HG03354 (cell line): ENCODE measurements at regions not wholly inside any gene's neighbourhood (a gene's known extent, or its start where the extent isn't known, plus 50 kb on each side); places are given as distances from the start of the nearest gene placed in this dataset.
A peak's percentile ranks its signal among the peaks of the same experiment; 100 is the strongest.
"Not testable (repeated sequence)": the region's sequence is repeated elsewhere in the genome, so short reads cannot be mapped to it uniquely, and the experiment has no call there.

Source experiments
- ATAC-seq: cut with Tn5 transposase; IDR thresholded peaks from one replicate; pipeline ENCODE4 v1.9.1; 2021; ENCODE audit warnings: mild to moderate bottlenecking; ENCODE audit not compliant: unreplicated experiment, poor library complexity, severe bottlenecking

- no peak for ATAC-seq
Observed at GRCh38 chr14:48568252-48568651, 892.8 kb upstream of the MDGA2 start.

GRCh38 chr14:48563489-48563888 is 888.1 kb upstream of the MDGA2 start:
- ATAC-seq: no peak

GRCh38 chr14:48561438-48561837 is 886.0 kb upstream of the MDGA2 start:
- ATAC-seq: not testable (repeated sequence)

GRCh38 chr14:48560421-48560820 is 885.0 kb upstream of the MDGA2 start:
- ATAC-seq: no peak

GRCh38 chr14:48553443-48553842 is 878.0 kb upstream of the MDGA2 start:
- ATAC-seq: no peak

- peak; percentile 61 for ATAC-seq
Observed at GRCh38 chr14:48546996-48547395, 871.6 kb upstream of the MDGA2 start.

- no peak for ATAC-seq
Observed at GRCh38 chr14:48537600-48537999, 862.2 kb upstream of the MDGA2 start.

GRCh38 chr14:48536318-48536717 is 860.9 kb upstream of the MDGA2 start:
- no peak for ATAC-seq

- no peak for ATAC-seq
Observed at GRCh38 chr14:48527832-48528231, 852.4 kb upstream of the MDGA2 start.

- no peak for ATAC-seq
Observed at GRCh38 chr14:48526307-48526706, 850.9 kb upstream of the MDGA2 start.

- ATAC-seq: no peak
Observed at GRCh38 chr14:48504921-48505320, 829.5 kb upstream of the MDGA2 start.

- ATAC-seq: no peak
Observed at GRCh38 chr14:48490756-48491155, 815.4 kb upstream of the MDGA2 start.

GRCh38 chr14:48473944-48474343 is 798.5 kb upstream of the MDGA2 start:
- no peak for ATAC-seq

- no peak for ATAC-seq
Observed at GRCh38 chr14:48456051-48456450, 780.6 kb upstream of the MDGA2 start.

- ATAC-seq: no peak
Observed at GRCh38 chr14:48454887-48455286, 779.5 kb upstream of the MDGA2 start.

- no peak for ATAC-seq
Observed at GRCh38 chr14:48452437-48452995, 777.1 kb upstream of the MDGA2 start.

- no peak for ATAC-seq
Observed at GRCh38 chr14:48435221-48435620, 759.8 kb upstream of the MDGA2 start.

- ATAC-seq: no peak
Observed at GRCh38 chr14:48430805-48431204, 755.4 kb upstream of the MDGA2 start.

- no peak for ATAC-seq
Observed at GRCh38 chr14:48429512-48429911, 754.1 kb upstream of the MDGA2 start.

GRCh38 chr14:48417715-48418500 is 742.5 kb upstream of the MDGA2 start:
- no peak for ATAC-seq

- ATAC-seq: no peak
Observed at GRCh38 chr14:48401321-48401720, 725.9 kb upstream of the MDGA2 start.
